Stimulated activated effector memory CD8-positive, alpha-beta T cell treated with anti-CD3 and anti-CD28 coated beads, Interleukin-12 subunit alpha, Interleukin-12 subunit beta, amount 100 ng/mL, for 72 hours (primary cell): ENCODE measurements at regions not wholly inside any gene's neighbourhood (a gene's known extent, or its start where the extent isn't known, plus 50 kb on each side); places are given as distances from the start of the nearest gene placed in this dataset.

Experiments used
- ATAC-seq: fragments of 150-1000 bp; cut with Tn5 transposase; 2 replicates; pipeline ENCODE4 v1.10.0; 2021
- DNase-seq, 2 donors: peaks; one replicate each; pipeline ENCODE4 v3.0.0; 2021 to 2022; ENCODE audit warnings: low spot score in 2 of 2
- H3K27ac Mint-ChIP-seq: one replicate; pipeline ENCODE4 v1.8.0; 2022; ENCODE audit warnings: mild to moderate bottlenecking, mixed read lengths
- H3K36me3 Mint-ChIP-seq: one replicate; pipeline ENCODE4 v1.8.0; 2022; ENCODE audit warnings: mild to moderate bottlenecking, mixed read lengths
- H3K4me1 Mint-ChIP-seq: one replicate; pipeline ENCODE4 v1.8.0; 2022; ENCODE audit warnings: mixed read lengths
- H3K4me3 Mint-ChIP-seq: one replicate; pipeline ENCODE4 v1.8.0; 2022; ENCODE audit warnings: mild to moderate bottlenecking, mixed read lengths
- H3K9me3 Mint-ChIP-seq: one replicate; pipeline ENCODE4 v1.8.0; 2022; ENCODE audit warnings: mixed read lengths

GRCh38 chr16:72444696-72445095, 272.7 kb upstream of the PMFBP1 start:
- no peak overlapping the region for H3K27ac Mint-ChIP-seq
- no peak for DNase-seq
- H3K4me3 Mint-ChIP-seq, result no peak overlapping the region
- H3K9me3 Mint-ChIP-seq, result peaks cover 17% of the 10 kb centered on the region
- no peaks in the 10 kb centered on the region for H3K36me3 Mint-ChIP-seq
- H3K4me1 Mint-ChIP-seq, result no peaks in the 10 kb centered on the region
- no peak for ATAC-seq

DNA sequence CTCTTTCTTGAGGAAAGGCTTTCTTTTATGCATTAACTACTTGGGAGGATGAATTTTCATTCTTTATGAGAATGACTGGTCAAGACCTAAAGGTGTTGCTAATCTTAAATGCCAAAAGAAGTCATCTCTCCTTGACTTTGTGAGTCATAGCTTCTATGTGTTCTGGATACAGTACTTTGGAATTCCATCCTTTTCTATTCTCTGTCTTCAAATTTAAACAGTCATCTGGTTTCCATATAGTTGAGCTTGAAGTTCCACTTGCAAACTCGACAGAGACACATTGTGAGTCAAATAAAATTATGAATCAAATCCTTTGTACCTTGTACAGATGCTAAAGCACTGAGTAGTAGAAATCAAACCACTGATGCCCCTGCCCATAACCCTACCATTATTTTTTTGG, 271.9 kb upstream of the PMFBP1 start:
- DNase-seq, result no peak
- no peaks in the 10 kb centered on the region for H3K4me1 Mint-ChIP-seq
- H3K4me3 Mint-ChIP-seq, result no peak overlapping the region
- no peak for ATAC-seq
- no peak overlapping the region for H3K27ac Mint-ChIP-seq
- no peaks in the 10 kb centered on the region for H3K36me3 Mint-ChIP-seq
- peaks cover 17% of the 10 kb centered on the region for H3K9me3 Mint-ChIP-seq

DNA sequence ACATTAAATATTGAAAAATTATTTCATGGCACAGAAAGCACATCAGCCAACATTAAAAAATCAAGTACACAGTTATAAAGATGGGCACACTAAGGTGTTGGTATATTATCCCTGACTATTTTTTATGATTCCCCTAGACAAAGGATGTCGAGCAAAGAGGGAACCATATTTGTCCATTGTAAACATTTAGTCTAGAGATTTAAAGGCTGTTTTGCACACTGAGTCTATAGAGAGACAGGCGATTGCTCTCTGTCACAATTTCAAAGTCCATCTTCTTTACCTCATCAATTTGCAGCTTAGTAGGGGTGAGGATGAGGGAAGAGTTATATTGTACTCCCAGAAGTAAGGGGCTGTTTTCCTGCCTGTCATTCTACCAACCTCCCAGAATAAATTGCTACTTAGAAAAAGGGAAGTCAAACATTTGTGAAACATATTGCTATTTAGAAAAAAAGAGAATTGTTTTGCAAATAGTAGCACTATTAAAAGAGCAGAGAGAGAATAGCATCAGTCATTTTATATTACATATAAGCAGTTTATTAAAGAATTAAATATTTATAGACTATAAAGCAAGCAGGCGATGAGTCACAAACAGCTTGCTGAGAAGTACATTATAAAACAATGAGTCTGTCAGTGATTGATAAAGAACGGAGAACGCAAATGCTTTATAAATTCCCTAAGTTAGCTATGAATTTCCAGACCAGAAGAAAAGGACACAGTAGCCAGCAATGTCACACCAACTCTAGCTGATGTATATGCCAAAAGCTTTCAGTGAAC, 270.6 kb upstream of the PMFBP1 start:
- H3K9me3 Mint-ChIP-seq, result peaks cover 10% of the 10 kb centered on the region
- H3K36me3 Mint-ChIP-seq, result no peaks in the 10 kb centered on the region
- ATAC-seq (no peak), DNase-seq (no peak)
- no peak overlapping the region for H3K4me3 Mint-ChIP-seq
- H3K4me1 Mint-ChIP-seq, result no peaks in the 10 kb centered on the region
- no peak overlapping the region for H3K27ac Mint-ChIP-seq

DNA sequence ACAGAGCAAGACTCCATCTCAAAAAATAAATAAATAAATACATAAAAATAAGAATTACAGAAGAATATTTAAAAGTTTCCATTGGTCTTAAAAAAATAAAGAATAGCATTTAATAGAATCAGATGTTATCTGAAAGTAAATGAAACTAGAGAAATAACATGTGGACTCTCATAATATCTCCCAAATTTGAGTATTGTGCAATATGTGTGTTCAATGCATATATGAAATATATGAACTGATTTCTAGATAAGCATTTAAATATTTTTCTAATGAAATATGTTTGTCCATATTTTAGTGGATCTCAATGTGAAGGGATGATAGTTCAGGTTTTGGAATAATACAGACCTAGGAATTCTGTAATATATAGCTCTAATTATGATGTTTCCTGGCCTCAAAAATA, 265.9 kb upstream of the PMFBP1 start:
- H3K27ac Mint-ChIP-seq, result no peak overlapping the region
- H3K36me3 Mint-ChIP-seq, result no peaks in the 10 kb centered on the region
- no peak for DNase-seq
- no peak overlapping the region for H3K4me3 Mint-ChIP-seq
- peaks cover 33% of the 10 kb centered on the region for H3K9me3 Mint-ChIP-seq
- no peak for ATAC-seq
- no peaks in the 10 kb centered on the region for H3K4me1 Mint-ChIP-seq

DNA sequence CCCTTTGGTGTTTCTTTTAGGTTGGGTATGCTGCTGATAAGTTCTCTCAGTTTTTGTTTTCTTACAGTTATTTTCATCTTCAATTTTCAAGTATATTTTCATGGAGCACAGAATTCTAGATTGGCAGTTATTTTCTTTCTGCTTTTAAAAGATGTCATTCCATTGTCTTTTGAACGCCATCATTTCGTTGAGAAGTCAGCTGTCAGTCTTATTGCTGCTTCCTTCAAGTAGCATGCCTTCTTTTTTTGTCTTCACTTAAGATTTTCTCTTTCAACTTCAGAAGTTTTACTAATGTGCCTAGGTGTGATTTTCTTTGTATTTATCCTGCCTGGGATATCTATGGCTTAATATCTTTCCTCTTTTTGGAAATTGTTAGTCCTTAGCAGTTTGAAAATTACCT, 262.2 kb upstream of the PMFBP1 start:
- Mint-ChIP-seq H3K27ac (no peak overlapping the region), H3K9me3 (peaks cover 29% of the 10 kb centered on the region), H3K4me1 (no peaks in the 10 kb centered on the region), H3K4me3 (no peak overlapping the region), H3K36me3 (no peaks in the 10 kb centered on the region)
- ATAC-seq (no peak), DNase-seq (no peak)

DNA sequence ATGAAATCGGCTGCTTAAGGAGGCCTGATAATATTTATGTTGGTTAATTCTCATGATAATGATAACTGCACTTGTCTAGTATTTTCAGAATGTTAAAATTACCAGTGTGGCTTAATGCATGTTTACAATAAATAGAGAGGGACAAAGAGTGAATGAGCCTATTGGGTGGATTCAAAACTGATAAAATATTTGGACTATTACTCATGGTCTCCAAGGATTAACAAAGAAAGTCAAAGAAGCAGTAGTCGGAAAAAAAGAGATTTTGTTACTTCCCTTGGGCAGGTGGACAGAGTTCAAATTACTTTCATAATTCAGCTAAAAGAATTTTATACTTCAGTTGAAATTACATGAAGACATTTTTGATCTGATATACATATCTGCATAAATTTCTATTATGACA, 258.2 kb upstream of the PMFBP1 start:
- Mint-ChIP-seq H3K9me3 (peaks cover 19% of the 10 kb centered on the region), H3K4me1 (no peaks in the 10 kb centered on the region), H3K4me3 (no peak overlapping the region), H3K27ac (no peak overlapping the region), H3K36me3 (no peaks in the 10 kb centered on the region)
- ATAC-seq, result no peak
- no peak for DNase-seq

GRCh38 chr16:72429671-72430081, 257.7 kb upstream of the PMFBP1 start:
- H3K36me3 Mint-ChIP-seq, result no peaks in the 10 kb centered on the region
- H3K9me3 Mint-ChIP-seq, result peaks cover 15% of the 10 kb centered on the region
- no peaks in the 10 kb centered on the region for H3K4me1 Mint-ChIP-seq
- DNase-seq (no peak), ATAC-seq (no peak)
- no peak overlapping the region for H3K27ac Mint-ChIP-seq
- no peak overlapping the region for H3K4me3 Mint-ChIP-seq

GRCh38 chr16:72428681-72429376, 256.9 kb upstream of the PMFBP1 start:
- DNase-seq, result no peak
- Mint-ChIP-seq H3K9me3 (peaks cover 8% of the 10 kb centered on the region), H3K4me1 (no peaks in the 10 kb centered on the region), H3K4me3 (no peak overlapping the region), H3K36me3 (no peaks in the 10 kb centered on the region), H3K27ac (no peak overlapping the region)
- no peak for ATAC-seq

DNA sequence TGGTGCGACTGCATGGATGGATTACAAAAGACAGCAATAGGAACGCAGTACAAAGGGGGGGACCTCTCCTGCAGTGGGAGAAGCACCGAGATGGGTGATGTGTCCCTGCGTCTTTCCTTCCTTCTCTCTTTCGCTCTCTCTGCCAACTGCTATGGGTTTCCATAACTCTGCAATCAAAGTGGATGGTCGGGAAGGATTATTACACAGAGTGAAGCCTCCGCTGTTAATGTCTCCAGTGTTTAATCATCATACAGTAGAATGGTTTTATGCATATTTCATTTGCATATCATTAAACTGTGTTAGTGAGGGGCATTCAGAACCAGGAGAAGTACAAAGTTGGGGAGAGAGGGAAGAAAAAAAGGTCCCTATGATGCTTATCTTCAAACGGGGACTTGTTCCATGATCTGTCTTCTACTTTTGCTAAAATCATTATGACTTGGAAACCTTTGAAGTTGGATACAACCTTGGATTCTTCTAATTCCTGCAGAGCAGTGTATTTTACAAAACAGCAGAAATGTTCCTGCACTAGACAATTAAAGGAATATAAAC, 255.9 kb upstream of the PMFBP1 start:
- no peaks in the 10 kb centered on the region for H3K36me3 Mint-ChIP-seq
- H3K9me3 Mint-ChIP-seq, result peaks cover 6% of the 10 kb centered on the region
- no peak overlapping the region for H3K4me3 Mint-ChIP-seq
- ATAC-seq (no peak), DNase-seq (no peak)
- H3K4me1 Mint-ChIP-seq, result no peaks in the 10 kb centered on the region
- H3K27ac Mint-ChIP-seq, result no peak overlapping the region

DNA sequence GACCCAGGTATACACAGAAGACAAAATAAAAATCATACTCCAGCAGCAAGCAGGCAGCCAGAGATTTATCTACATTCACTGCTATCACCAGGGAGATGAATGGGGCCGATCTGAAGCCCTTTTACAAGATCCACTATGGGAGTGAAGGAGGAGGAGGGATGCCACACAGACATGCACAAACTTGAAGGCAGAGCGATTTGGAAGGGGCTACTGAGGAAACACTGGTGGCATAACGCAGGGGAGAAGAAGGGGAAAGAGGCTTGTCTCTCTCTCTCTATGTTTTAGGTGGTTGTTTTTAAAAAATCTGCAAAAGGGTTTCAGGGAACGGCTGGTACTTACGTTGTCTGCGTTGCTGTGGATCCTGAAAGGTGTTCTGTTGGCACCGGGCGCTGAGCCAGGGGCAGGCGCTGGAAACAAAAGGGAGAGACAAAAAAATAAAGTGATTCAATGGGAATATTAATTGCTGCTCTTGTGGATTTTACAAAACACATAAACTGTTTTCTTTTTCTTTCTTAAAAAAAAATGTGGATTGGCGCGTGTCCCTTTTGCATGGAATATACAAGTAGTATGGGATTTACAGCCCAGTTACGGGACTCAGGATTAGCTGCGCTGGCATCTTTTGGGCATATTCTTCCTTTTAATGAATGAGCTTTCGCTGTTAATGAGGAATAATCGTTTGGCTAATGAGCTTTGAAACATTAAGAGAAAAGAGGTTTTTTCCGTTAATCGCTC, 255.3 kb upstream of the PMFBP1 start:
- ATAC-seq (no peak), DNase-seq (no peak)
- Mint-ChIP-seq H3K4me1 (no peaks in the 10 kb centered on the region), H3K27ac (no peak overlapping the region), H3K4me3 (no peak overlapping the region), H3K9me3 (peaks cover 6% of the 10 kb centered on the region), H3K36me3 (no peaks in the 10 kb centered on the region)

GRCh38 chr16:72426386-72426785, 254.4 kb upstream of the PMFBP1 start:
- Mint-ChIP-seq H3K36me3 (no peaks in the 10 kb centered on the region), H3K9me3 (peaks cover 6% of the 10 kb centered on the region), H3K27ac (no peak overlapping the region), H3K4me1 (no peaks in the 10 kb centered on the region), H3K4me3 (no peak overlapping the region)
- ATAC-seq (no peak), DNase-seq (no peak)

DNA sequence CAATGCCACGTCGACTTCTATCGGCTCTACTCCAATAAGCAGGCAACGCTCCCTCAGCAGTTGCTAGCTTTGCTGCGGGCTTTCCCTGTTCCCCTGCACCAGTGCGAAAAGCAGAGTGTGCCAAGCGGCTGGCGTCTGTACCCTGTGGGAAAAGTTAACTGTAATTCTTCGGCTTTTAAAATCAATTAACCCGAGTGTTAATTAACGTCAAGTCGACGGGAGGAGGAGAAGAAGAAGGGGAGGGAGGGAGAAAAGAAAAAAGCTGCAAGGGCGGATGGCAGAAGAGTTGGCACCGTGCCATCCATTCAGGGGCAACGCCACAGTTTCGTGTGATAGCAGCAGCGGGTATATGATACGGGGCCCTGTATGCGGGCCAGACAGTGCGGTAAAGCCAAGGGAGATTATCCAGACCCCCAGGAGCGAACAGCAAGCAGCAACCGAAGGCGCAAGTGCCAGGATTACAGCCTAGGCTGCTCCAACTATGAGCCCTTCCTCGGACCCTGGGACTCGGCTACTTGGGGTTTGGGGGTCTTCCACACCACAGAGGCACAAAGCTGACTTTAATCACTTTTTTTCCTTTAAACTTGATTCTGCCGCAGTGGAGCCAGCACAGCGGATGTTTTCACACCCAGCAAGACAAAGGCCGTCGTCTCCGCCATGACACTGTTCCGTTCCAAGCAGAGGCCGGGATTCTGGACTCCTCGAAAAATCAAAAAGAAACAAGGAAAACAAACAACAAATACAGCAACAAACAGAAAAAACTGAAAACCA, 253.8 kb upstream of the PMFBP1 start:
- no peak for DNase-seq

DNA sequence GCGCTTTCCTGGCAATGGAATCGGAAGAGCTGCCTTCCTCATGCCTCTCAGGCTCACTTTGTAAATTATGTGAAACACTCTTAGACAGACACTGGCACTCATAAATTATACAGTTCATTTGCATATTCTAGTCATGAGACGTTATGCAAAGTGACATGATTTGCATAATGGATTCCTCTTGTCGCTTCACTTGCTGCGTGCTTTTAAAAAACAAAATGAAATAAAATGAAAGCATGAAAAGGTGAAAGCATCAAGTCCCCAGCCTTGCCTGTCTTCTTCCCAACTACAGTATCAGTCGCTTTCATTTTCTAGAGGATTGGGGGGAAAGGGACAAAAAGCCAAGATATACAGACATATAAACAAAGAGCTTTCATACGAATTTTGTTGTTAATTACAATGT, 252.8 kb upstream of the PMFBP1 start:
- ATAC-seq, result no peak
- no peaks in the 10 kb centered on the region for H3K36me3 Mint-ChIP-seq
- peaks cover 10% of the 10 kb centered on the region for H3K9me3 Mint-ChIP-seq
- DNase-seq, result no peak
- no peaks in the 10 kb centered on the region for H3K4me1 Mint-ChIP-seq
- H3K27ac Mint-ChIP-seq, result no peak overlapping the region
- H3K4me3 Mint-ChIP-seq, result no peak overlapping the region

More for the DNA sequence above, 253.8 kb upstream of the PMFBP1 start:
- Mint-ChIP-seq H3K4me3 (no peak overlapping the region), H3K27ac (no peak overlapping the region), H3K4me1 (no peaks in the 10 kb centered on the region), H3K36me3 (no peaks in the 10 kb centered on the region), H3K9me3 (peaks cover 10% of the 10 kb centered on the region)
- no peak for ATAC-seq

DNA sequence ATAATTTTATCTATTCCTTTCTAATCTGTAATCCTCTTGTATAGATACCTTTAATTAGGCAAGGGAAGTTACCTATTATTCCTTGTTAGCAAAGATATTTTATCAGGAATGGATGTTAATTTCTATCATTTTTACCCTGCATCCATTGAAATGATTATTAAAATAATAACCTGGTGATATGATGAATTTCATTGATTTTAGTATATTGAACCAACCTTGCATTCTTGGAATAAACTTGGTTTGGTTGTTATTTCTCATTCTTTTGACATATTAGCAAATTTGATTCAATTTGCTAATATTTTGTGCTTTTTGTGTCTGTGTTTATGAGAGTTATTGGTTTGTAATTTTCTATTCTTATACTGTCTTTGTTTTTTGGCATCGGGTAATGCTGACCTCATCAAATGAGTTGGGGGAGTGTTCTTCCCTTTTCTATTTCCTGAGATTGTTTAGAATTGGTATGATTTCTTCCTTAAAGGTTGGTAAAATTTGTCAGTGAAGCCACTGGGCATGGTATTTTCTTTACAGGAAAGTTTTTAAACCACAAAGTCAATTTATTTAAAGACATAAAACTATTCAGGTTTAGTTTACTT, 250.4 kb upstream of the PMFBP1 start:
- no peak for ATAC-seq

DNA sequence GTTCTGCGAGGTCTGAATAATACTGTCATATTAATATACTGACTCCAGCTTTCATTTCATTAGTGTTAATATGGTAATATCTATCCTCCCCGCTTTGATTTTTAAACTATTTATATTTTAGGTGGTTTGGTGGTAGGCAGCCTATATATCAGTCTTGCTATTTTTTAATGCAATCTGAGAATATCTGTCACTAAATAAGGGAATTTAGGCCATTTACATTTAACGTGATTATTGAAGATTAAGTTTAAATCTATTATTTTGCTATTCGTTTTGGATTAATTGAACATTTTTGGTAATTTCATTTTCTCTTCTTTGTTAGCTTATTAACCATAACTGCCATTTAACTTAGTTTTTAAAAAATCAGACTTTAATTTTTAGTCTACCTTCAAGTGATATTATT, 247.7 kb upstream of the PMFBP1 start:
- H3K36me3 Mint-ChIP-seq, result no peaks in the 10 kb centered on the region
- H3K4me3 Mint-ChIP-seq, result no peak overlapping the region
- no peak for DNase-seq
- ATAC-seq, result no peak
- H3K27ac Mint-ChIP-seq, result no peak overlapping the region
- H3K4me1 Mint-ChIP-seq, result no peaks in the 10 kb centered on the region
- peaks cover 12% of the 10 kb centered on the region for H3K9me3 Mint-ChIP-seq

More for the DNA sequence above, 250.4 kb upstream of the PMFBP1 start:
- no peak for DNase-seq
- Mint-ChIP-seq H3K9me3 (peaks cover 10% of the 10 kb centered on the region), H3K27ac (no peak overlapping the region), H3K4me3 (no peak overlapping the region), H3K36me3 (no peaks in the 10 kb centered on the region), H3K4me1 (no peaks in the 10 kb centered on the region)
